H9 (cell line): ENCODE measurements at regions not wholly inside any gene's neighbourhood (a gene's known extent, or its start where the extent isn't known, plus 50 kb on each side); places are given as distances from the start of the nearest gene placed in this dataset.

Source experiments
- DNase-seq: peaks from one replicate; pipeline ENCODE4 v3.0.0-alpha.2; 2017
- H2AFZ ChIP-seq: one replicate; pipeline ENCODE4 v1.6.1; 2013; ENCODE audit warnings: mild to moderate bottlenecking, low read length, control low read depth, moderate library complexity
- H2AK5ac ChIP-seq: 2 replicates; pipeline ENCODE4 v1.6.1; 2013; ENCODE audit warnings: low read length, control low read depth, mixed read lengths; ENCODE audit not compliant: insufficient read length
- H2BK120ac ChIP-seq: one replicate; pipeline ENCODE4 v1.6.1; 2013; ENCODE audit warnings: low read depth, mild to moderate bottlenecking, low read length, control low read depth, inconsistent platforms; ENCODE audit not compliant: poor library complexity, severe bottlenecking
- H2BK12ac ChIP-seq: 2 replicates; pipeline ENCODE4 v1.6.1; 2013; ENCODE audit warnings: low read length, control low read depth, mixed read lengths, low read depth; ENCODE audit not compliant: insufficient read length
- H2BK15ac ChIP-seq: 2 replicates; pipeline ENCODE4 v1.6.1; 2013; ENCODE audit warnings: low read depth, low read length, control low read depth
- H2BK20ac ChIP-seq: one replicate; pipeline ENCODE4 v1.6.1; 2013; ENCODE audit warnings: low read depth, mild to moderate bottlenecking, low read length, control low read depth, inconsistent platforms; ENCODE audit not compliant: poor library complexity, severe bottlenecking
- H2BK5ac ChIP-seq: 2 replicates; pipeline ENCODE4 v1.6.1; 2013; ENCODE audit warnings: low read length, control low read depth, mixed read lengths; ENCODE audit not compliant: insufficient read length
- H3K14ac ChIP-seq: 2 replicates; pipeline ENCODE4 v1.6.1; 2013; ENCODE audit warnings: low read length, control low read depth; ENCODE audit not compliant: insufficient read depth
- H3K18ac ChIP-seq: 2 replicates; pipeline ENCODE4 v1.6.1; 2013; ENCODE audit warnings: low read depth, mild to moderate bottlenecking, mixed read lengths, low read length, control low read depth; ENCODE audit not compliant: insufficient read length
- H3K23ac ChIP-seq: 2 replicates; pipeline ENCODE4 v1.6.1; 2013; ENCODE audit warnings: low read length, control low read depth, mixed read lengths, low read depth; ENCODE audit not compliant: insufficient read length
- H3K23me2 ChIP-seq: 2 replicates; pipeline ENCODE4 v1.6.1; 2013; ENCODE audit warnings: low read depth, mild to moderate bottlenecking, mixed read lengths, low read length, control low read depth; ENCODE audit not compliant: insufficient read length, poor library complexity, severe bottlenecking
- H3K27ac ChIP-seq: 2 replicates; pipeline ENCODE4 v1.5.1; 2013; ENCODE audit warnings: low read length, control low read depth, mixed read lengths, low read depth; ENCODE audit not compliant: insufficient read length
- H3K27me3 ChIP-seq: 2 replicates; pipeline ENCODE4 v1.6.1; 2013; ENCODE audit warnings: low read length, control low read depth, inconsistent platforms; ENCODE audit not compliant: insufficient read depth
- H3K4ac ChIP-seq: 2 replicates; pipeline ENCODE4 v1.6.1; 2013; ENCODE audit warnings: low read depth, mild to moderate bottlenecking, control low read depth, inconsistent platforms, low read length, moderate library complexity
- H3K4me1 ChIP-seq: 2 replicates; pipeline ENCODE4 v1.6.1; 2013; ENCODE audit warnings: low read length, control low read depth, inconsistent platforms; ENCODE audit not compliant: insufficient read depth
- H3K4me2 ChIP-seq: 2 replicates; pipeline ENCODE4 v1.6.1; 2013; ENCODE audit warnings: low read length, control low read depth, mixed read lengths; ENCODE audit not compliant: insufficient read length, insufficient read depth
- H3K56ac ChIP-seq: 2 replicates; pipeline ENCODE4 v1.6.1; 2013; ENCODE audit warnings: low read depth, mild to moderate bottlenecking, mixed read lengths, low read length, control low read depth; ENCODE audit not compliant: insufficient read length
- H3K79me1 ChIP-seq: 2 replicates; pipeline ENCODE4 v1.6.1; 2013; ENCODE audit warnings: low read depth, mild to moderate bottlenecking, moderate library complexity, low read length, control low read depth, inconsistent platforms; ENCODE audit not compliant: insufficient read depth, poor library complexity, severe bottlenecking
- H3K79me2 ChIP-seq: 2 replicates; pipeline ENCODE4 v1.6.1; 2013; ENCODE audit warnings: low read length, control low read depth, inconsistent platforms; ENCODE audit not compliant: insufficient read depth
- H3K9ac ChIP-seq: 2 replicates; pipeline ENCODE4 v1.6.1; 2013; ENCODE audit warnings: low read length, control low read depth, mixed read lengths; ENCODE audit not compliant: insufficient read length; ENCODE audit errors: extremely low read depth
- H3K9me3 ChIP-seq: one replicate; pipeline ENCODE4 v1.6.1; 2013; ENCODE audit warnings: low read depth, low read length, inconsistent platforms; ENCODE audit not compliant: control insufficient read depth
- H3T11ph ChIP-seq: one replicate; pipeline ENCODE4 v1.6.1; 2013; ENCODE audit warnings: mild to moderate bottlenecking, low read length, control low read depth, inconsistent platforms
- H4K20me1 ChIP-seq: one replicate; pipeline ENCODE4 v1.6.1; 2013; ENCODE audit not compliant: control insufficient read depth, insufficient read length, insufficient read depth
- H4K5ac ChIP-seq: 2 replicates; pipeline ENCODE4 v1.6.1; 2013; ENCODE audit warnings: low read depth, mild to moderate bottlenecking, mixed read lengths, low read length, control low read depth; ENCODE audit not compliant: insufficient read length
- H4K8ac ChIP-seq: replicated peaks from 2 replicates; pipeline ENCODE4 v1.6.1; 2013; ENCODE audit warnings: low read length, control low read depth, mixed read lengths, low read depth; ENCODE audit not compliant: insufficient read length
- H4K91ac ChIP-seq: 2 replicates; pipeline ENCODE4 v1.6.1; 2013; ENCODE audit warnings: low read depth, mild to moderate bottlenecking, moderate library complexity, mixed read lengths, low read length, control low read depth; ENCODE audit not compliant: insufficient read length
- H3K27ac Mint-ChIP-seq, 3 experiments: 2 replicates in 2 of 3; 3 replicates in 1 of 3; pipeline ENCODE4 v1.8.0; 2020 to 2021; ENCODE audit warnings: mixed read lengths in 3 of 3, mild to moderate bottlenecking in 1 of 3, moderate library complexity in 1 of 3
- H3K27me3 Mint-ChIP-seq: 2 replicates; pipeline ENCODE4 v1.8.0; 2021; ENCODE audit warnings: low read depth, mild to moderate bottlenecking, moderate library complexity, mixed read lengths
- H3K36me3 Mint-ChIP-seq, 3 experiments: 2 replicates in 2 of 3; 3 replicates in 1 of 3; pipeline ENCODE4 v1.8.0; 2020 to 2021; ENCODE audit warnings: low read depth in 3 of 3, mixed read lengths in 3 of 3; ENCODE audit not compliant: insufficient read depth in 1 of 3
- H3K4me1 Mint-ChIP-seq, 2 experiments: 2 replicates each; pipeline ENCODE4 v1.8.0; 2020; ENCODE audit warnings: mixed read lengths in 2 of 2
- H3K4me3 Mint-ChIP-seq, 2 experiments: 2 replicates in 1 of 2; 3 replicates in 1 of 2; pipeline ENCODE4 v1.8.0; 2020 to 2021; ENCODE audit warnings: mild to moderate bottlenecking in 2 of 2, mixed read lengths in 2 of 2, moderate library complexity in 1 of 2
- H3K9me3 Mint-ChIP-seq, 2 experiments: 2 replicates in 1 of 2; 3 replicates in 1 of 2; pipeline ENCODE4 v1.8.0; 2020; ENCODE audit warnings: mild to moderate bottlenecking in 2 of 2, mixed read lengths in 2 of 2, moderate library complexity in 1 of 2
- CTCF ChIP-seq: fragments of 200-600 bp; sonication (generic); conservative IDR thresholded peaks from 3 replicates; pipeline ENCODE4 v1.8.0; 2021; ENCODE audit warnings: antibody characterized with exemption, mild to moderate bottlenecking
- WGBS: extraction: QIAGEN DNeasy Blood & Tissue Kit; methylation state at CpG from one replicate; pipeline ENCODE4 v1.1.7; 2013; ENCODE audit warnings: missing lambda C conversion rate, low lambda C conversion rate, mixed read lengths; ENCODE audit not compliant: insufficient read length; ENCODE audit errors: extremely low coverage; 5-methylcytosine and 5-hydroxymethylcytosine counted together

DNA sequence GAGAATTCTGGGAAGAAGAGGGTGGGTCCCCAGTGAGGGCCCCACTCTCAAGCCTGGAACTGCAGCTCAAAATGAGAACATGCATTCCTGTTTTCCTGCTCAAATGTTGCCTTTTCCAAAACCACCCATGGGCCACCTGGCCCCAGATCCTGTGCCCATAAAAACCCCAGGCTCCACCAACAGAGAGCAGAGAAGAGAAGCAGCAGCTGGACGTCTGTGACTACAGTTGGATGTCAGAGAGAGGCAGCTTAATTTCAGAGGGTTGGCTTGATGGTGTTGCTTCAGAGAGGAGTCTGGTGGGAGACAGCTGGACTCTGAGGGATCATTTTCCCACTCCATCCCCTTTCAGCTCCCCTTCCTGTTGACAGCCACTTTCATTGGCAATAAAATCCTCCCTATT lies 256.4 kb downstream of the FZD1 start:
- Mint-ChIP-seq H3K36me3 (no peaks in the 10 kb centered on the region), H3K4me1 (peaks cover 3% of the 10 kb centered on the region in 2 experiments; a peak in 2 of 4 replicates), H3K9me3 (no peaks in the 10 kb centered on the region), H3K27ac (peak overlapping the region in 1 of 3 experiments; percentile 68; a peak in 1 of 7 replicates), H3K27me3 (no peaks in the 10 kb centered on the region), H3K4me3 (no peak overlapping the region)
- Histone ChIP-seq H3K14ac (no peak overlapping the region), H3K9me3 (no peaks in the 10 kb centered on the region), H2AK5ac (no peak overlapping the region), H4K8ac (no peak overlapping the region), H3K4me2 (no peak overlapping the region), H3T11ph (no peak overlapping the region), H3K27me3 (no peaks in the 10 kb centered on the region), H3K23ac (no peak overlapping the region), H4K91ac (no peak overlapping the region), H3K23me2 (no peaks in the 10 kb centered on the region), H3K79me1 (no peaks in the 10 kb centered on the region), H3K4me1 (no peaks in the 10 kb centered on the region; the same call in 1 of the 2 replicates), H2BK120ac (no peak overlapping the region), H2BK15ac (no peak overlapping the region), H3K79me2 (no peaks in the 10 kb centered on the region), H3K9ac (no peak overlapping the region), H2AFZ (no peak overlapping the region), H4K20me1 (no peaks in the 10 kb centered on the region), H3K18ac (no peak overlapping the region), H2BK5ac (no peak overlapping the region), H2BK12ac (no peak overlapping the region), H2BK20ac (no peak overlapping the region), H3K56ac (no peak overlapping the region), H3K4ac (no peak overlapping the region), H3K27ac (no peak overlapping the region), H4K5ac (no peak overlapping the region)
- no peak for TF ChIP-seq CTCF
- DNase-seq: no peak
- no CpG with 5 or more reads among the region's 1 CpG for WGBS
